Head of caudate nucleus (tissue), 42 donors: ENCODE measurements at regions not wholly inside any gene's neighbourhood (a gene's known extent, or its start where the extent isn't known, plus 50 kb on each side); places are given as distances from the start of the nearest gene placed in this dataset.
"Not testable (repeated sequence)": the region's sequence is repeated elsewhere in the genome, so short reads cannot be mapped to it uniquely, and the experiment has no call there.

Experiments
- DNase-seq, 42 donors: peaks; one replicate each; pipeline versions ENCODE4 v3.0.0 to v3.0.0-alpha.2; 2020 to 2021; ENCODE audit warnings: mixed read lengths in 7 of 42
- intact Hi-C: fragments of 100-400 bp; cut with DNase I; formaldehyde crosslinking; loops from one replicate; pipeline ENCODE4 v1.15.0; 2022

GRCh38 chr22:47323518-47323917 lies 561.1 kb downstream of the TBC1D22A start:
- intact Hi-C loops = no loop called here

DNA sequence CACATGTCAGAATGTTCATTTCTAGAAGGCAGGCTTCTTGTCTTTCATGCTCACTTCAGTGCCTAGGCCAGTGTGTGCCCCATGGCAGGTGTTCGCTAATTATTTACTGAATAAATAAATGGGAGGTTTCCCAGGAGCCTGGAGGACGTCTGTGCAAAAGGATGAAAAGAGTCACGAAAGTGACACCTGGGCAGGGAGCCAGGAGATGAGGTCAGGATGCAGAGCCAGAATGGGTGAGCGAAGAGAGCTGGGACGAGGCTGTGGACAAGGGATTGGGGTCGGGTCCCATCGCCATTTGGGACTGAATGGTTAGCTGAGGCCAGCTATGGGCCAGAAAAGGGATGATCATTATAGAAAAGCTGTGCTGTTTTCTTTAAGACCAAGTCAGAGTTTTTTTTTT lies 560.4 kb downstream of the TBC1D22A start:
- intact Hi-C loops = no loop called here

More at GRCh38 chr22:47323518-47323917, 561.1 kb downstream of the TBC1D22A start:
- DNase-seq = no peak

GRCh38 chr22:47320560-47320959 lies 558.1 kb downstream of the TBC1D22A start:
- intact Hi-C loops = no loop called here
- DNase-seq = no peak

More for the DNA sequence above, 560.4 kb downstream of the TBC1D22A start:
- no peak for DNase-seq

DNA sequence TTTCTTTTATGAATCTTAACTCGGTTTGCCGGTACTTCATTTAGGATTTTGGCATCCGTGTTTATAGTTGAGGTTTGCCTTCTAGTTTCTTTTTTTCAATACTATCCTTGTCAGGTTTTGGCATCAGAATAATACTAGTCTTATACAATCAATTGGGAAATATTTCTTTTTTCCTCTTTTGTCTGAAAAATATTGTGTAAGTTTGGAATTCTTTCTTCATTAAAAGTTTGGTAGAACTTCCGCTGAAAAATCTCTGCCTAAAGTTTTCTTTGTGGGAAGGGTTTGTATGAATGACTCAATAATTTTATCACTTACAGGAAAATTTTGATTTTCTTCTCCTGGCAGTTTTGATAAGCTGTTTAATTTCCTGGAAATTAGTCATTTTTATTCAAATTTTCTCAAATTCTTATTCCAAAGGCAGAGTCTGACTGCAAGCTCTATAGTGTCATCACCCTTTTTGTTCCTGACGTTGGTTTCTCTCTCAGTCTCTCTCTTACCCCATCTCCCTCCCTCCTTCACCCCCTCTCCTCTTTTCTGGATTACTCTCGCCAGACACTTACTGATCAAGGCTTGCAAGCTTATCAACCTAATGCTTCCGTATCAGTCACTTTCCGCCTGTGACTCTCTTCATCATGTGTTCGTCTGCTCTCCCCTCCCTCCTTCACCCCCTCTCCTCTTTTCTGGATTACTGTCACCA lies 555.7 kb downstream of the TBC1D22A start:
- no peak for DNase-seq
- intact Hi-C loops = no loop called here

GRCh38 chr22:47315862-47316419 lies 553.5 kb downstream of the TBC1D22A start:
- intact Hi-C loops = no loop called here
- no peak for DNase-seq

DNA sequence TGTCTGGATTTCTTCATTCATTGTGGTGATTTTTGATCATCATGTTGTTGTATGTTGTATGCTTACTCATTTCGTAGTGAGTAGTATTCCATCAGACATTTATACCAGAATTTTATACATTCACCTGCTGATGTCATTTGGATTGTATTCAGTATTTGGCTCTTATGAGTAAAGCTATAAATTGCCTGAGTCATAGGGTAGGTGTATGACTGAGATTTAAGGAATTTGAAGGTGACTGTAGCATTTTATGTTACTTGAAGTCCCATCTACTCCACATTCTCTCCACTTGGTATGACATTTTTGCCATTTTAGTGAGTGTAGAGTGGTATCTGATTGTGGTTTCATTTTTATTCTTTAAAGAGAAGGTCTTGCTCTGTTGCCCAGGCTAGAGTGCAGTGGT lies 548.2 kb downstream of the TBC1D22A start:
- intact Hi-C loops = no loop called here

DNA sequence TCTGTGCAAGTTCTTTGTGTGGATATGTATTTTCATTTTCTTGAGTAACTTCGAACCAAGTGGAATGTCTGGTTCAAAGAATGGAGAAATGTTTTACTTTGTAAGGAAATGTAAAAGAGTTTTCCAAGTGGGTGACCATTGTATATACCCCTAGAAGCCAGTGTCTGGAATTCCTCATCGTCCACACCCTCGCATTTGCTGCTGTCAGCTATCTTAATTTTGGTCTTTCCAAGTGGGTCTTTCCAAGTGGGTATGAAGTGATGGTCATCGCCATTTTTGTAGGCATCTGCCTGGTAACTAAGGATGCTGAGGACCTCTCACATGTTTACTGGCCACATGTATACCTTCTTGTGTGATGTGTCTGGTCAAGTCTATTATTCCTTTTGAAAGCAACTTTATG lies 547.5 kb downstream of the TBC1D22A start:
- DNase-seq = no peak
- intact Hi-C loops = no loop called here

More for the DNA sequence above, 548.2 kb downstream of the TBC1D22A start:
- no peak for DNase-seq

- intact Hi-C loops = no loop called here
- DNase-seq = no peak
These were observed 547.0 kb downstream of the TBC1D22A start for GRCh38 chr22:47309476-47309875.

DNA sequence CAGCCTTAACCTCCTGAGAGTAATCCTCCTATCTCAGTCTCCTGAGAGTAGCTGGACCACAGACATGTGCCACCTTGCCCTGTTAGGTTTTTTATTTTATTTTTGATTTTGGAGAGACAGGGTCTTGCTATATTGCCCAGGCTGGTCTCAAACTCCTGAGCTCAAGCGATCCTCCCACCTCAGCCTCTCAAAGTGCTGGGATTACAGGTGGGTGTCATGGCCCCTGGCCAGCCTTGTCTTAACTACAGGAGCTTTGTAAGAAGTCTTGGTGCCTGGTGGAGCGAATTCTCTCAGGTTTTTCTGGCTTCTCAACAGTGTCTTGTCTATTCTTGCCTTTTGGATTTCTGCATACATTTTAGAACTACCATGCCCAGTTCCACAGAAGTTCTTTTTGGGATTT lies 546.4 kb downstream of the TBC1D22A start:
- intact Hi-C loops = no loop called here
- peak in 1 of 42 donors; percentile 3 for DNase-seq

DNA sequence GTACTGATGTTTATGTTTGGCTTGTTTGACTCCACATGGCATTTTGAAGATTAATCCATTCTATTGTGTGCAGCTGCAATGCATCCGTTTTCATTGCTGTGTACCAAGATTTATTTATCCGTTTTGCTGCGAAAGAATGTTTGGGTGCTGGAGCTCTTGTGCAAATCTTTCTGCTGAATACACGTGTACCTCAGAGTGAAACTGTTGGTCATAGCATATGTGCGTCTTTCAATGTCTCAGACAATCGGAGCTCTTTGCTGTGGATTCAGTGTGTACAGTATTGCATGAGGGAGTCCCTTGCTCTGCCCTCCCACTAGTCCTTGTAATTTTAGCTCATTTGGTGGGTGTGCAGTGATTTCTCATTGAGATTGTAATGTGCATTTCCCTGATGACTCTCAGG lies 545.4 kb downstream of the TBC1D22A start:
- DNase-seq = peak in 2 of 42 donors; percentile 2 to 5
- intact Hi-C loops = no loop called here

DNA sequence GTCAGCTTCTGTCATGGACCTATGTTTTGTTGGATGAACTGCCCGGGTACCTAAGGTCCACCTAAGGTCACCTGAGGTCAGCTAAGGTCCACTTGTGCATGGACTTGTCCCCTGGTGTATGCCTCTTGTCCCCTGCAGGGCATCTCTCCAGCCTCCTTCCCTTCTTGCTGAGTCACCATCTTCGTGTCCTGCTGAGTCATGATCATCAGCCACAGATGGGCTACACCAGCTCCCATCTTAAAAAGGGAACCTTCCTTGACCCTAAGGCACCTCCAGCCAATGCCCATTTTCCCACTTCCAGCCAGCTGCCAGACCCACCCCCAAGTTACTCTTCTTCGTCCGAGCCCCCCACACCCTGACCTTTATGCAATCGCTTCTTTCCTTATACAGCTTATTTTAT lies 544.9 kb downstream of the TBC1D22A start:
- peak in 5 of 42 donors; percentile 8 to 40 (median 18) for DNase-seq

DNA sequence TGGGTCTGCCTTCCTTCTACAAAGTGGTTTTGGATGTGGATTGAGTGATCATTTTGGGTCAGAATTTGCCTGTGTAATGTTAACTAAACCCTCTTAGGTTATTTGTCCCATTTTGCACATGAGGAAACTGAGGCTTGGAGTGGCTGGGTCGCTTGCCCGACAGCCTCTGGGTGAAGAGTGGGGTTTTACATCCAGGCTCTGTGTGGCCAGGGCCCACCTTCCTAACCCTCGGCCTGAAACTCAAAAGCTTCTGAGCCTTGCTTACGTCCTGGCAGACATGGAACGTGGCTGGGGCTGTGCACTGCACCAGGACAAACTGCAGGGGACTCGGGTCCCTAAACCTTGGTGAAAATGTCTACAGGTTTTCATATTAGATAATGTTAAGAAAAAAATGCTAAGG lies 542.4 kb downstream of the TBC1D22A start:
- peak in 3 of 42 donors; percentile 10 to 19 (median 17) for DNase-seq
- intact Hi-C loops = no loop called here

More for the DNA sequence above, 544.9 kb downstream of the TBC1D22A start:
- intact Hi-C loops = no loop called here

- peak in 4 of 42 donors; percentile 6 to 22 (median 11) for DNase-seq
- intact Hi-C loops = no loop called here
These were observed 541.9 kb downstream of the TBC1D22A start for GRCh38 chr22:47304191-47304831.

DNA sequence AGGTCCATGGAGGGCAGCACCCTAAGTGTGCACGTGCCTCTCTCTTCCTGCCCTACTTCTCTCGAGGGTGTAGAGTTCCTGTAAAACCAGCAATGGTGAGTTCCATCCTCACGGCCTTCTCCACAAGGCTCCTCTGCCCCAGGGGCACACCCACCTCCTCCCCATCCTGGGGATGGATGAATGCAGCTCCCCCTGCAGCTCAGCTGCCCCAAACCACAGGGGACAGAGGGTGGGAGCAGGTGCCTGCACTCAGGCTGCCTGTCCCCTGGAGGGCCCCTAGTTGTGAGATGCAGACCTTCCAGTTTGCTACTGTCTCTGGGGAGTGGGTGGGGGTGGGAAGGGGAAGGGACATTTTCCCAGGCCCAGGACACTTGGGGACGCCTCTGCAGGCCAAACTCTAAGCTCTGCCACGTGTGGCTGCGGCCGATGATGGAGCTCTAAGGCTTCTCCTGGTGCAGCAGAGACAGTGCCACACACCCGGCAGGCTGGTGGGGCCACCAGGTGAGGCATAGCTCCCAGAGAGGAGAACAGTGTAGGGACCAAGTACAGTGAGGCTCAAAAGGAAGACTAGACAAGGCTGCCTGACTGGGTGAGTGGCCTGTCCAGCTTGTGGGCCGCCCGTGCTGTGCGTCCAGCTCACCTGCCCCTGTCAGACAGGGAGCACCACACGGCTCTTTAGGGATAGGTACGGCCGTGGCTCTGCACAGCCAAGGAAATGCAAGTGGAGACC lies 540.9 kb downstream of the TBC1D22A start:
- intact Hi-C loops = no loop called here
- DNase-seq = peak in 2 of 42 donors; percentile 8 to 11

- DNase-seq, intact Hi-C loops: not testable (repeated sequence)
These were observed 540.1 kb downstream of the TBC1D22A start for GRCh38 chr22:47302587-47302986.

GRCh38 chr22:47301820-47302475 lies 539.5 kb downstream of the TBC1D22A start:
- DNase-seq = peak in 2 of 42 donors; percentile 6 to 8
- intact Hi-C loops = no loop called here

- intact Hi-C loops = no loop called here
- peak in 2 of 42 donors; percentile 6 to 14 for DNase-seq
These were observed 538.4 kb downstream of the TBC1D22A start for GRCh38 chr22:47300698-47301405.
